GM06990 (cell line): ENCODE measurements at regions not wholly inside any gene's neighbourhood (a gene's known extent, or its start where the extent isn't known, plus 50 kb on each side); places are given as distances from the start of the nearest gene placed in this dataset.

ENCODE experiments used
- DNase-seq: peaks from one replicate; pipeline ENCODE4 v3.0.0-alpha.2; 2011; ENCODE audit not compliant: insufficient read length; ENCODE audit errors: extremely low read depth
- H3K27me3 ChIP-seq: replicated peaks from 2 replicates; pipeline ENCODE4 v1.6.0; 2011; ENCODE audit warnings: low read length; ENCODE audit not compliant: control insufficient read depth, insufficient read depth
- H3K36me3 ChIP-seq: 2 replicates; pipeline ENCODE4 v1.5.1; 2011; ENCODE audit warnings: low read length; ENCODE audit not compliant: control insufficient read depth, insufficient read depth
- H3K4me3 ChIP-seq: replicated peaks from 2 replicates; pipeline ENCODE4 v1.5.1; 2011; ENCODE audit warnings: low read depth, mild to moderate bottlenecking, control low read depth, low read length
- CTCF ChIP-seq: IDR thresholded peaks from 2 replicates; pipeline ENCODE4 v1.5.1; 2011; ENCODE audit warnings: low read length, control low read depth, mild to moderate bottlenecking, inconsistent platforms; ENCODE audit not compliant: insufficient read depth, poor library complexity, severe bottlenecking

DNA sequence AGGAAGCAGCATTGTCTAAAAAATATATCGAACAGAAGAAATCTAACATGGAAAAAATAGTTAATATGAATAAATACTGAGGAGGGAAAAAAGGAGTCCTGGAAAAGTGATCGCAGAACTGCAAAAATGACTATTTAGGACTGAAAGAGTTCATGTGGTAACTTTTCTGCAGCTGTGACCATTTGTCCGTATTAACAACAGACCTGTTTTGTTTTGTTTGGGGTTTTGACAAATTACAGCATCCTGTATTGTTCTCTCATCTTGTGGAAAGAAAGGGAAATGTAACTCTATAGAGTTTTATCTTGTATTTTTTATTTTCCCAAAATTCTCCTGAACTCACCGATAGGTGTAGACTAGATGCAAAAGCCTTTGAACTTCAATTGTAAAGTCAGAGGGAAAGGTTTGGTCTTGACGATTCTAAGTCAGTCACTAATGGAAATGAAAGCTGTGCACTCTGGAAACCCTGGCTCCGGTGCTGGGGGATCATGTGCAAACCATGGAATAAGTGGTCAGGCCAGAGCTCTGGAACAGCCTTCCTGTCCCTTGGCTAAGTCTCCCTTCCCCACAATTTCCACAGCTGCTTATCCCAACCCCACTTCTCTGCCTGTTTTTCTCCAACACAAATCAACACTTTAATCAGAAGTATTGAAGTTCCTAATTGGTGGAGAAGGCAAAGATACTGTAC, 51.2 kb upstream of the MARCKS start:
- Histone ChIP-seq H3K4me3 (no peak overlapping the region), H3K27me3 (no peaks in the 10 kb centered on the region), H3K36me3 (no peaks in the 10 kb centered on the region)
- no peak for TF ChIP-seq CTCF
- DNase-seq: no peak
